CD4-positive, alpha-beta T cell treated with Interleukin-15 for 4 hours (primary cell): ENCODE measurements at regions not wholly inside any gene's neighbourhood (a gene's known extent, or its start where the extent isn't known, plus 50 kb on each side); places are given as distances from the start of the nearest gene placed in this dataset.

Experiments used
- DNase-seq: peaks from one replicate; pipeline ENCODE4 v3.0.0-alpha.2; 2020; ENCODE audit warnings: low spot score

DNA sequence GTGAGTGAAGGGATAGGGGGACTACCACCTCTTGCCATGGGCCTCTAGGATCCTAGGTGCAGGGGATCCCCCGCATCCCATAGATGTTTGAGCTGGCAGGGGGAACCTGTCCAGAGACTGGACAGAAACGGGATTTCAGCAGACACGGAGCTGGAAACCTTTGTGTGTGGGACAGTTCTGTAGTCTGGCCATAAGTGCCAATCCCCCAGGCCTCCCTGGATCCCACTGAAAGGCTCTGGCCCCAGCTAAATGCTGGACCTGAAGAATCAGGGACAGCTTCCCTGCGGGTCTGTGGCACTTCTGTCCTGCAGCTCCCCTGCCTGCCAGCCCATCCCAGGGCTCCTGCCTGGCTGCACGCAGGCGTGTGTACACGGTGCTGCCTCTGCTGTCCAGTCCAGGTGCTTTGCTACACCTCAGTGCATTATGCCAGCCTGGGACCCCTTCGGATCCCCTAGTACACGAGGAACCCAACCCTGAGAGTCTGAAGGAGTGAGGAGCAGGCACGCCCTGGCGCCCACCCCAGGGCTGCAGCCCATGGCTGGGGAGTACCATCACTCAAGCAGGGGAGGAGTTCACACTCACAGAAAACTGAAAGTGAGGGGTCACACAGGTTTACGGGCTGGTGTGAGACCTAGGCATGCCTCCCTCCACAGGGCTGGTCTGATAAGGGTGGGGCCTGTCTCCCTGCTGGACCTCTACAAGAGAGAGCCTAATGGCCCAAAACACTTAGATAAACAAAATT, 703.0 kb downstream of the ARAP2 start:
- no peak for DNase-seq

DNA sequence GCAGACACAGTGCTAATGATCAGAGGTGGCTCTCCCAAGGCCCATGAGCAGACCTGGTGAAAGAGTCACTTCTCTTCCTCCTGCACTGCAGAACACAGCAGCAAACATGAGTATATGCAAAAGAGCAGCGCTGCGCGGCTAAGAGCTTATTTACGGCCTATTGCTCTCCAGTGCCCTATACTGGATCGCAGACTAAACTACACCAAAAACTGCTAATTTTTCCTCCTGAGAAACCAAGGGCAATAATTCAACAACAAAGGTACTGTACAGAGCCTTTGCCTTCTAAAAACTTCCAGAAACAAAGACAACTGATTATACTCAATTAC, 702.5 kb downstream of the ARAP2 start:
- no peak for DNase-seq

- no peak for DNase-seq
These were observed 695.4 kb downstream of the ARAP2 start for GRCh38 chr4:35548921-35549320.

DNA sequence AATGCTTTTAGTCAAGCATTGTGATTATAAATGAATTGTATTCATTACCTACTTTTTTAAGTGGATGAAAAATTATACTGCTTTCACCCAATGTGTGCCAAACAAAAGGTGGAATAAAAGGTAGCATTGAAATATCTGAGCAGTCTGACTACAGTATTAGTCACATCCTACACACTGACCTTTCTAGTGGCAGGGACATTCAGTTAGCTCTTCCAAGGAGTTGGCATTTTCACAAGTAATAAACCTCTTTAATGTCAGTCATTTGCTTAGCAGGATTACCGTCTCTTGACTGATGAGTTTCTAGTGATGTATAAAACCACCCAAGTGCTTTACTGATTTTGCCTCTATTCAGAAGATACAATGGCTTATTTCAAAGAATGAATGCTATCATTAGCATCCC, 687.9 kb downstream of the ARAP2 start:
- DNase-seq, result no peak

- DNase-seq, result no peak
These were observed 684.6 kb downstream of the ARAP2 start for GRCh38 chr4:35559559-35560365.

GRCh38 chr4:35562861-35563260, 681.5 kb downstream of the ARAP2 start:
- DNase-seq, result no peak

- no peak for DNase-seq
These were observed 678.7 kb downstream of the ARAP2 start for GRCh38 chr4:35565640-35566039.

GRCh38 chr4:35591035-35591434, 653.3 kb downstream of the ARAP2 start:
- DNase-seq, result no peak

DNA sequence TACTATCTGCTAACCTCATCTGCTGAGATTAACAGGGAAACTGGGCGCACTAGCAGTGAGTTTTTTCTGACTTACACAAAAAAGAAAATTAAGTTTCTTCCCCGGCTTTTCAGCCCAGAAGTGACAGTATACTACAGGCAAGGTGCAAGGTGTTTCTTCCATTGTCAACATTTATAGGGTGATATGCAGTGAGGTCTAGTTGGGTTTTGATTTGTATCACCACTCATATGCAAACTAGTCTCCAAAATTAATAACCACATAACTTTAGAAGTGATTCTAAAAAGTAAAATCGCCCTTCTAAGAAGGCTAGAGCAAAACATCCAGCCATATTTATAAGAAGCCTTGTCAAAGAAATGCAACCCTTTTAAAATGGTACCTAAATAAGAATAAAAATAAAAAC, 640.1 kb downstream of the ARAP2 start:
- DNase-seq, result no peak

GRCh38 chr4:35604724-35605123, 639.6 kb downstream of the ARAP2 start:
- DNase-seq, result no peak

- DNase-seq, result no peak
These were observed 636.1 kb downstream of the ARAP2 start for GRCh38 chr4:35608205-35608604.

- no peak for DNase-seq
These were observed 630.2 kb downstream of the ARAP2 start for GRCh38 chr4:35614120-35614519.

DNA sequence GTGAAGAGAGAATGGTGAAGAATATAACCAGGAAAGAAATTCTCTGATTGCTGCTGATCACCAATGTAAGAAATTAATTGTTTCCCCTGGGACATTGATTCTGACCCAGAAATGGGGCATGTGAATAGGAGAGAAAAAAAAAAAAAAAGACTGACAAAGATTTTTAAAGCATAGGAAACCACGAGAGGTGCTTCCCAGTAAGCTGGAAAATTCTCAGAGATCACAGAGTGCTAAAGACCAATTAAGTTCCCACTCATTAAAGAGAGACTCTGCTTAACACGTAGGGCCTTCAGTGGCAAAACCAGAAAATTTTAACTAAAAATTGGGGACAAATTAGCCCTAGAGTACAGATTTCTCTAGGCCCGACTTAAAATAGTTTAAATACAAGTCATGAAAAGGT, 604.4 kb downstream of the ARAP2 start:
- no peak for DNase-seq

DNA sequence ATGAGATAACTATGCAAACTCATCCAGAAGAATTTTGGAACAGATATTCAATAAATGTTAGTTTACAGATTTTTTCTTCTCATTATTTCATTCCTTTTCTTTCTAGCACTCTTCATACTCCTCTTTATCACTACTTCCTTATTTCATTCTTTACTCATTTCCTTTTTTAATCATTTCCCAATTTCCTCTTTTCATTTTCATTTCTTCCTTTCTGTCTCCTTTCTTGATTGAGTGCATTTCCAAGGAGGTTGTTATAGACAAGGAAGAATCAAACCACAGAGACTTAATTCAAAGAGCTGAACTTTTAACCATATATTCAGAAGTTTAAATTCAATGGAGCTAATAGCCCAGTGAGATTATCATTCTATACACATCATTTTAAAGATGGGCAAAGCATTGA, 600.7 kb downstream of the ARAP2 start:
- no peak for DNase-seq

- no peak for DNase-seq
These were observed 599.7 kb downstream of the ARAP2 start for GRCh38 chr4:35644591-35644990.

GRCh38 chr4:35649011-35649410, 595.3 kb downstream of the ARAP2 start:
- no peak for DNase-seq

GRCh38 chr4:35649778-35650177, 594.5 kb downstream of the ARAP2 start:
- DNase-seq, result no peak

DNA sequence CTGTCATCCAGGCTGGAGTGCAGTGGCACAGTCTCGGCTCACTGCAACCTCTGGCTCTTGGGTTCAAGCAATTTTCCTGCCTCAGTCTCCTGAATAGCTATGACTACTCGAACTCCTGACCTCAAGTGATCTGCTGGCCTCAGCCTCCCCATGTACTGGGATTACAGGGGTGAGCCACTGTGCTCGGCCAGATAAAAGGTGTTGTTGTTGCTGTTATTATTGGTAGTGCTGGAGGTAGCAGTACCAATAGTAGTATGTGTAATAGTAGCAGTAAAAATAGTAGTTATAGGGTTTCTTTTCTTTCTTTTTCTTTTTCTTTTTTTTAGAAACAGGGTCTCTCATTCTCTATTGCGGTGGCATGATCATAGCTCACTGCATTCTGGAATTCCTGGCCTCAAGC, 592.1 kb downstream of the ARAP2 start:
- no peak for DNase-seq

DNA sequence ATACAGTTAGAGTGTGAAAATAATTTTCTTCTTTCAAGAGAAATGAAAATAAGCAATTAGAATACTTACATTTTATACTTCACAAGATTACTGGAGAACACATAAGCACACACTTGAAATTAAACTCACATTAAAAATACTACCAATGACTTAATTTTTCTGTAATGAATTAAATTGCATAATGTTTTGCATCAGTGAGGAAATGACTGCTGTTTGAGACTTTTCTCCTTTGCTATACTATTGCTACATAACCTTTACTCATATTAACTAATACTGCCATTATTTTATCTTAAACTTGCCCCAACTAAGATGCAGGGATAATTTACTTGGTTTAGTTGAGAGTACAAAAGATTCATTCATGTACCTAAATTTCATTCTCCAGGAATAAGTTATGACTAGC, 590.9 kb downstream of the ARAP2 start:
- no peak for DNase-seq

- no peak for DNase-seq
These were observed 571.2 kb downstream of the ARAP2 start for GRCh38 chr4:35673137-35673536.

DNA sequence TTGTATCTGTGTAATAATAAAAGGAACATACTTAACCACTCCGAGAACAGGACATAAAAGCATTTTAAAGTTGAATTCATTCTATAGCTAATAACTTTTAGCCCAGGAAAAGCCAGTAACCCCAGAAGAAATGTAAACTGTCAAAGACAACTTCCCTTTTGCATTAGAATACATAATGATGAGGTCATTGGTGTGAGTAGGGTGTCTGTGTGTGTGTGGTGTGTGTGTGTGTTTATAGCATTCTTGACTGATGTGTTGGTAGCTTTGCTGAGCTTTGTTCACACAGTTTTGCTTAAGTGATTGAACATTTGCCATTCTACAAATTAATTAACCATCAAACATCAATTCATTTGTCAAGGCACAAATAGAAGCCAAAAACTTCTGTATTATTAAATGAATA, 559.6 kb downstream of the ARAP2 start:
- no peak for DNase-seq

GRCh38 chr4:35689870-35690269, 554.4 kb downstream of the ARAP2 start:
- no peak for DNase-seq

DNA sequence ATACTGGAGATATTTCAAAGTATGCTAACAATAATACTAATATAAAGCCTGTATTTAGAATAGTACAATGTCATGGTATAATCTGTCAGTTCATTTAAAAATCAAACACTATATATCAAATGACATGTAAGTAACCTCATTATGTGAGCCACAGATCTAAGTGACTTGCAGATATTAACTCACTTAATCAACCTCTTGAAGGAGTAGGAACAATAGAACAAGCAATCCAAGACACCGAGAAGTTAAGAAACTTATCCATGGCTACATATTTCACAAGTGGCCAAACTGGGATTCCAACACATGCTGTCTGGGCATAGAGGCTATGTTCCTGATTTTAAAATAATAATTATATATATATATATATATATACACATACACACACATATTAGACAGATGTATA, 554.0 kb downstream of the ARAP2 start:
- DNase-seq, result no peak

DNA sequence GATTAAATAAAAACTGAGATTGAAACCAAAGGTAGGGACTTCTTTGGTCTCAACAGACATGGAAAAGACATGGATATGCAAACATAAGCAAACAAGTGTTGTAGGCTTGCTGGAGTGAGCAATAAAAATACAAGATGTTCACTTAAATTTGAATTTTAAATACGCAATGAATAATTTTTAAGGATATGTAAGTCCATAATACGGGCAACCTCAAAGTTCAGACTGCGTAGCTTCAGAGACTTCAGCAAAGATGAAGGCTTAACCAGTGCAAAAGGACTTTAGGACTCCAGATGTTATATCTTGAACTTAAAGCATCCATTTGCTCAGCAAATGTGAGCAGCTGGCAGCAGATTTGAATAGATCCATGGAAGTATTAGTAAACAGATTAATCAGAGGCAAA, 549.3 kb downstream of the ARAP2 start:
- no peak for DNase-seq
